HEK293T (cell line): ENCODE measurements at regions not wholly inside any gene's neighbourhood (a gene's known extent, or its start where the extent isn't known, plus 50 kb on each side); places are given as distances from the start of the nearest gene placed in this dataset.
A peak's percentile ranks its signal among the peaks of the same experiment; 100 is the strongest.

Experiments
- CTCF ChIA-PET: fragments of 350-600 bp; formaldehyde crosslinking; extraction: SDS; loops from one replicate; lab custom pipeline; 2021; ENCODE audit warnings: antibody characterized with exemption, inconsistent platforms; lab: Yijun Ruan, JAX
- POLR2A ChIA-PET: fragments of 350-600 bp; formaldehyde crosslinking; extraction: SDS; loops from one replicate; lab custom pipeline; 2020; ENCODE audit warnings: antibody characterized with exemption, inconsistent platforms; lab: Yijun Ruan, JAX
- DNase-seq: peaks from one replicate; pipeline ENCODE4 v3.0.0; 2012; ENCODE audit warnings: mixed read lengths; ENCODE audit errors: extremely low spot score
- ARNT ChIP-seq: fragments of 450-650 bp; IDR thresholded peaks from 2 replicates; pipeline ENCODE4 v1.6.1; 2017; ENCODE audit warnings: mild to moderate bottlenecking
- BHLHE40 ChIP-seq: fragments of 450-650 bp; IDR thresholded peaks from 2 replicates; pipeline ENCODE4 v1.6.1; 2016; ENCODE audit warnings: mild to moderate bottlenecking, moderate library complexity, borderline replicate concordance
- CTBP1 ChIP-seq: fragments of 450-650 bp; IDR thresholded peaks from 2 replicates; pipeline ENCODE4 v1.6.1; 2016; ENCODE audit warnings: borderline replicate concordance
- ELF4 ChIP-seq: fragments of 450-650 bp; IDR thresholded peaks from 2 replicates; pipeline ENCODE4 v1.6.1; 2017; ENCODE audit warnings: antibody characterized with exemption
- FOXA1 ChIP-seq: fragments of 450-650 bp; IDR thresholded peaks from 2 replicates; pipeline ENCODE4 v1.6.1; 2016; ENCODE audit warnings: mild to moderate bottlenecking
- FOXK2 ChIP-seq: fragments of 450-650 bp; IDR thresholded peaks from 2 replicates; pipeline ENCODE4 v1.6.1; 2016; ENCODE audit warnings: mild to moderate bottlenecking
- FOXM1 ChIP-seq: fragments of 450-650 bp; IDR thresholded peaks from 2 replicates; pipeline ENCODE4 v1.6.1; 2017; ENCODE audit warnings: mild to moderate bottlenecking, borderline replicate concordance
- HDGF ChIP-seq: fragments of 450-650 bp; IDR thresholded peaks from 2 replicates; pipeline ENCODE4 v1.6.1; 2017; ENCODE audit warnings: antibody characterized with exemption, borderline replicate concordance
- L3MBTL2 ChIP-seq: fragments of 450-650 bp; conservative IDR thresholded peaks from 2 replicates; pipeline ENCODE4 v1.6.1; 2016; ENCODE audit warnings: mild to moderate bottlenecking
- LEF1 ChIP-seq: fragments of 450-650 bp; IDR thresholded peaks from 2 replicates; pipeline ENCODE4 v1.6.1; 2017; ENCODE audit warnings: mild to moderate bottlenecking, borderline replicate concordance
- NFRKB ChIP-seq: fragments of 450-650 bp; IDR thresholded peaks from 2 replicates; pipeline ENCODE4 v1.6.1; 2016; ENCODE audit warnings: mild to moderate bottlenecking, moderate library complexity
- PKNOX1 ChIP-seq: fragments of 450-650 bp; IDR thresholded peaks from 2 replicates; pipeline ENCODE4 v1.6.1; 2016
- SP1 ChIP-seq: fragments of 450-650 bp; IDR thresholded peaks from 2 replicates; pipeline ENCODE4 v1.6.1; 2017
- SUZ12 ChIP-seq: fragments of 450-650 bp; IDR thresholded peaks from 2 replicates; pipeline ENCODE4 v1.6.1; 2016; ENCODE audit warnings: mild to moderate bottlenecking
- TARDBP ChIP-seq: fragments of 450-650 bp; IDR thresholded peaks from 2 replicates; pipeline ENCODE4 v1.6.1; 2016
- ZNF384 ChIP-seq: fragments of 450-650 bp; IDR thresholded peaks from 2 replicates; pipeline ENCODE4 v1.6.1; 2016

GRCh38 chr20:58004900-58005299, 223.6 kb downstream of the ANKRD60 start:
- CTCF ChIA-PET: no interaction called here
- POLR2A ChIA-PET: no interaction called here
- DNase-seq: no peak
- no peak for TF ChIP-seq HDGF
- no peak for TF ChIP-seq LEF1

GRCh38 chr20:58004146-58004545, 224.3 kb downstream of the ANKRD60 start:
- CTCF ChIA-PET: no interaction called here
- no peak for TF ChIP-seq FOXM1
- TF ChIP-seq NFRKB: no peak
- TF ChIP-seq L3MBTL2: no peak
- no peak for TF ChIP-seq ZNF384
- TF ChIP-seq FOXK2: no peak
- TF ChIP-seq SP1: no peak
- DNase-seq: no peak
- POLR2A ChIA-PET: no interaction called here

- CTCF ChIA-PET: no interaction called here
- DNase-seq: peak; percentile 20
- TF ChIP-seq LEF1 (no peak), L3MBTL2 (no peak), BHLHE40 (no peak), FOXA1 (no peak), TARDBP (no peak), ARNT (no peak), NFRKB (no peak)
- POLR2A ChIA-PET: no interaction called here
Observed at GRCh38 chr20:58003525-58003924, 224.9 kb downstream of the ANKRD60 start.

- ChIA-PET POLR2A (no interaction called here), CTCF (no interaction called here)
- DNase-seq: no peak
- TF ChIP-seq CTBP1: no peak
Observed at GRCh38 chr20:58002901-58003300, 225.6 kb downstream of the ANKRD60 start.

- no peak for DNase-seq
- ChIA-PET POLR2A (no interaction called here), CTCF (no interaction called here)
- TF ChIP-seq ELF4 (no peak), TARDBP (no peak), ARNT (no peak)
Observed at GRCh38 chr20:58001946-58002345, 226.5 kb downstream of the ANKRD60 start.

GRCh38 chr20:58001381-58001780, 227.1 kb downstream of the ANKRD60 start:
- ChIA-PET CTCF (no interaction called here), POLR2A (no interaction called here)
- TF ChIP-seq ARNT (no peak), ZNF384 (no peak), CTBP1 (no peak), TARDBP (no peak), FOXM1 (no peak), NFRKB (no peak), FOXA1 (no peak), ELF4 (no peak), SP1 (no peak), L3MBTL2 (no peak)
- DNase-seq: no peak

GRCh38 chr20:58000861-58001260, 227.6 kb downstream of the ANKRD60 start:
- DNase-seq: no peak
- ChIA-PET POLR2A (no interaction called here), CTCF (no interaction called here)
- TF ChIP-seq FOXA1: no peak
- TF ChIP-seq ARNT: no peak
- TF ChIP-seq HDGF: no peak
- no peak for TF ChIP-seq FOXM1
- no peak for TF ChIP-seq FOXK2
- no peak for TF ChIP-seq ELF4
- no peak for TF ChIP-seq ZNF384
- TF ChIP-seq LEF1: no peak
- no peak for TF ChIP-seq NFRKB
- no peak for TF ChIP-seq SP1
- TF ChIP-seq SUZ12: no peak
- no peak for TF ChIP-seq BHLHE40
- TF ChIP-seq TARDBP: no peak
- TF ChIP-seq CTBP1: no peak
- TF ChIP-seq PKNOX1: no peak
- no peak for TF ChIP-seq L3MBTL2

- DNase-seq: no peak
Observed at GRCh38 chr20:57999465-58000111, 228.9 kb downstream of the ANKRD60 start.

More at GRCh38 chr20:57999465-58000111, 228.9 kb downstream of the ANKRD60 start:
- ChIA-PET CTCF (interaction anchor here (0.5 to 0.7 kb wide), 2 partner anchors 28 to 130 kb away, joined by 3 read pairs; no protein-coding TSS in a partner anchor), POLR2A (no interaction called here)
- TF ChIP-seq BHLHE40: no peak
- TF ChIP-seq L3MBTL2: no peak
- TF ChIP-seq PKNOX1: no peak
- no peak for TF ChIP-seq NFRKB
- no peak for TF ChIP-seq FOXM1
- no peak for TF ChIP-seq TARDBP
- TF ChIP-seq FOXK2: no peak
- no peak for TF ChIP-seq CTBP1
- TF ChIP-seq ZNF384: no peak
- no peak for TF ChIP-seq ELF4
- TF ChIP-seq LEF1: no peak
- TF ChIP-seq FOXA1: no peak
- TF ChIP-seq ARNT: no peak
- no peak for TF ChIP-seq SP1
- TF ChIP-seq HDGF: no peak
- no peak for TF ChIP-seq SUZ12
